Transverse colon (tissue), 3 donors: ENCODE measurements at regions not wholly inside any gene's neighbourhood (a gene's known extent, or its start where the extent isn't known, plus 50 kb on each side); places are given as distances from the start of the nearest gene placed in this dataset.

Source experiments
- POLR2A ChIP-seq: fragments of 450-650 bp; IDR thresholded peaks from one replicate; pipeline ENCODE4 v1.6.1; 2016; ENCODE audit warnings: antibody characterized with exemption, mild to moderate bottlenecking, moderate library complexity
- TF ChIP-seq, protein P1 (sequence below), 5 experiments: fragments of 200-600 bp in 3 of 5; fragments of 450-650 bp in 2 of 5; sonication (generic) in 3 of 5; IDR thresholded peaks; 1 replicate in 2 of 5; 2 replicates in 3 of 5; pipeline ENCODE4 v1.5.1; 2016 to 2017; ENCODE audit warnings: antibody characterized with exemption in 5 of 5, inconsistent platforms in 3 of 5, mild to moderate bottlenecking in 2 of 5, moderate library complexity in 1 of 5

DNA sequence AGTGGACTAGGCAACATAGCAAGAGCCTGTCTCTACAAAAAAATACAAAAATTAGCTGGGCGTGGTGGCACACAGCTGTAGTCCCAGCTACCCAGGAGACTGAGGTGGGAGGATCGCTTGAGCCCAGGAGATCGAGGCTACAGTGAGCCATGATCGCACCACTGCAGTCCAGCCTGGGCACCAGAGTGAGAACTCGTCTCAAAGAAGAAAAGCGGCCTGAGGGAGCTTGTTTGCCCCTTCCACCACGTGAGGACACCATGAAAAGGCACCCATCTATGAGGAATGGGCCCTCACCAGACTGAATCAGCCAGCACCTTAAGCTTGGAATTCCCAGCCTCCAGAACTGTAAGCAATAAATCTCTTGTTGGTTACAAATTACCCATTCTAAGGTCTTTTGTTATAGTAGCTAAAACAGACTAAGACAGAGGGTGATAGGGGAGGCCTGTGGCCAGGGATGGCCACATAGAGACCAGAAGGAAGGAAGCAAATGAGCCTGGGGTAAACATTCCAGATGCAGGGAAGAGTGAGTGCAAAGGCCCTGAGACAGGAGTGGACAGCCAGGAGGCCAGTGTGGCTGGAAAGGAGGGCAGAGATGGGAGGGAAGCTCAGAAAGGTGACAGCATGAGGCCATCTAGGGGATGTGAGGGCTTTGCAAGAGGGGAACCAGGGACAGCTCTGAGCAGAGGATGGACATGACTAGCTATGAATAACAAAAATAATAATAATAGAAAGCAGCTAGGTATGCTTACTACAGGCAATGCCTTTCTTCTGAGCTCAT, 120.1 kb downstream of the MATN1 start:
- no peak for TF ChIP-seq POLR2A
- TF ChIP-seq, protein P1, sequence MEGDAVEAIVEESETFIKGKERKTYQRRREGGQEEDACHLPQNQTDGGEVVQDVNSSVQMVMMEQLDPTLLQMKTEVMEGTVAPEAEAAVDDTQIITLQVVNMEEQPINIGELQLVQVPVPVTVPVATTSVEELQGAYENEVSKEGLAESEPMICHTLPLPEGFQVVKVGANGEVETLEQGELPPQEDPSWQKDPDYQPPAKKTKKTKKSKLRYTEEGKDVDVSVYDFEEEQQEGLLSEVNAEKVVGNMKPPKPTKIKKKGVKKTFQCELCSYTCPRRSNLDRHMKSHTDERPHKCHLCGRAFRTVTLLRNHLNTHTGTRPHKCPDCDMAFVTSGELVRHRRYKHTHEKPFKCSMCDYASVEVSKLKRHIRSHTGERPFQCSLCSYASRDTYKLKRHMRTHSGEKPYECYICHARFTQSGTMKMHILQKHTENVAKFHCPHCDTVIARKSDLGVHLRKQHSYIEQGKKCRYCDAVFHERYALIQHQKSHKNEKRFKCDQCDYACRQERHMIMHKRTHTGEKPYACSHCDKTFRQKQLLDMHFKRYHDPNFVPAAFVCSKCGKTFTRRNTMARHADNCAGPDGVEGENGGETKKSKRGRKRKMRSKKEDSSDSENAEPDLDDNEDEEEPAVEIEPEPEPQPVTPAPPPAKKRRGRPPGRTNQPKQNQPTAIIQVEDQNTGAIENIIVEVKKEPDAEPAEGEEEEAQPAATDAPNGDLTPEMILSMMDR (IDR thresholded peaks at IDR 0.05), result no peak
